GM19328 (cell line): ENCODE measurements at regions not wholly inside any gene's neighbourhood (a gene's known extent, or its start where the extent isn't known, plus 50 kb on each side); places are given as distances from the start of the nearest gene placed in this dataset.
"Not testable (repeated sequence)": the region's sequence is repeated elsewhere in the genome, so short reads cannot be mapped to it uniquely, and the experiment has no call there.

Experiments used
- ATAC-seq: cut with Tn5 transposase; IDR thresholded peaks from one replicate; pipeline ENCODE4 v1.9.1; 2021; ENCODE audit warnings: mild to moderate bottlenecking, moderate library complexity; ENCODE audit not compliant: unreplicated experiment

DNA sequence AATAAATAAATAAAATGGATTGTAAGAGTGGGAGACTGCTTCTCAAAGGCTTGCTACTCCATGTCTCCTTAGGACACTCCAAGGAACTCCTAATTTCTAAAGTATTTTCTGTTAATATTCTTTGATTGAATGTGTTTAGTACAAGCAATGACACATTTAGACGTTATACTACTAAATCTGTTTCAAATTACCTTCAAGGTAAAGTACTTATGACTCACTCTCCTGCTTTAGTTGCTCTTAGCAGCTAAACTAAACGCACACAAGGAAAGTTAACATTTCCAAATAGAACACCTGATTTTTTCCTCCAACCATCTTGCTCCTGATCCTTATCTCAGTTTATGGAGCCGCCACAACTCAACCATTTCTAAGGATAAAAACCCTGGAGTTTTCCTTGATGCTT, 969.8 kb upstream of the ADGRL4 start:
- ATAC-seq: no peak

DNA sequence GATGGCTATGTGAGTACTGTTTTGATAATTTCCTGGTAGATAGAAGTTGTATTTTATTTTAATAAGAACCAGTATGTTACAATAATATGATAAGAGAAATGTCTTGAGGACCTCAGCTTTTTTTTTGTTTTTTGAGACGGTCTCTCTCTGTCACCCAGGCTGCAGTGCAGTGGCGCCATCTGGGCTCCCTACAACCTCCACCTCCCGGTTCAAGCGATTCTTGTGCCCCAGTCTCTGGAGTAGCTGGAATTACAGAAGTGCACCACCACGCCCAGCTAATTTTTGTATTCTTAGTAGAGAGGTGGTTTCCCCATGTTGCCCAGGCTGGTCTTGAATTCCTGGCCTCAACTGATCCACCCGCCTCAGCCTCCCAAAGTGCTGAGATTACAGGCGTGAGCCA, 968.1 kb upstream of the ADGRL4 start:
- ATAC-seq: no peak

DNA sequence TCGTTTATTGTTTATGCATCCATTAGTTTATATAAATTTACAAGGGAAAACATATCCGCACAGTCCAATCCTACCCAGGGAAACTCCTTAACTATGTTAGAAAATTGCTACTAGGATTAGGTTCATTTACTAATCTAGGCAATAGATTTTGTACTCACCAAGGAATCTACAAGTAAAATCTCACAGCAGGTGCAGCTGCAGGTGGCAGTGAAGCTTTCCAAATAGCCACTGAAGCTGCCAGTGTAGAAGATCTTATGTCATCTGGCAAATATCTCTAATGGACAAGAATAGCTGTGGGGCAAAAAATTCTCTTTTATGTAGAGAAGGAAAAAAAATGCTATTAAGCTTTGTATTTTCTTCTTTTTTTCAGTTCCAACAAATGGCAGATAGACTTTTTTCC, 963.4 kb upstream of the ADGRL4 start:
- no peak for ATAC-seq

DNA sequence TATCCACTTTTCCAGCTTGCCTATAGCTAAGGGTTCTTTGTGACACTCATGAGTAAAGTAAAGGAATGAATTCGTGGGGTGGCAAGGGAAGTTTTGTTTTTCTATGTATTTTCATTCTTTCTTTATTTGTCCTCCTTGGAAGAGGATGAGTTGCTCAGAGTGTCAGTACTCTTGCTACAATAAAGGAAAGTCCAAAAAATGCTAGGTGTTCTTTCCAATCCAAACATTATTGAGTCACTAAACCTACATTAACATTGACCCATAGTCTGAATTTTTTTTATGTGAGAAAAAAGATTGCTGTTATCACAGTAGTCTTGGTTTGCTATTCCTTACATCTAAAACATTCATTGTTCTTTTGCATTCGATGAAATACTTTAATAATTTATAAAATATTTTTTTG, 959.9 kb upstream of the ADGRL4 start:
- ATAC-seq: no peak

DNA sequence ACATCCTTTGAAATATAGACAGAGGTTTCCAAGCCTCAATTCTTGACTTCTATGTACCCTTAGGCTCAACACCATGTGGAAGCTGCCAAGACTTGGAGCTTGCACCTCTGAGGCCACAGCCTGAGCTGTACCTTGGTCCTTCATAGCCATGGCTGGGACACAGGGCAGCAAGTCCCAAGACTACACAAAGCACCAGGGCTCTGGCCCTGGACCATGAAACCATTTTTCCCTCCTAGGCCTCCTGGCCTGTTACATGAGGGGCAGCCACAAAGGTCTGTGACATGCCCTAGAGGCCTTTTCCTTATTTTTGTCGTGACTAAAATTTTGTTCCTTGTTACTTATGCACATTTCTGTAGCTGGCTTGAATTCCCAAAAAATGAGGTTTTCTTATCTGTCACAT, 953.1 kb upstream of the ADGRL4 start:
- no peak for ATAC-seq

DNA sequence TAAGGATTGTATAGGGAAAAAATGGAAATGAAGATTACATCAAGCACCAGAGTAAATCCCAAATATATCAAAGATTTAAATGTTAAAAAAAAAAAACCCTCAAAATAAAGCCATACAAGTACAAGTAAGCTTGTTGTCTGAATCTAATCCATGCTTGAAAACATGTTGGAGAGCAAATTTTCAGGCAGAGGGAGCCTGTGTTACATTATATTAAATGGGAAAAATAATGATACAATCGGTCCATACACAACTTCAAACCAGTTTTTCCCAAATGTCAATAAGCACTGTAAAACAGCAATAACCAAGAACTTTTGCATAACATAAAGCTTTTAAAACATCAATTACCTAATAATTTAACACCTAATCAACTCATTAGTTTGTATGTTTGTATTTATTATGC, 949.4 kb upstream of the ADGRL4 start:
- ATAC-seq: no peak

DNA sequence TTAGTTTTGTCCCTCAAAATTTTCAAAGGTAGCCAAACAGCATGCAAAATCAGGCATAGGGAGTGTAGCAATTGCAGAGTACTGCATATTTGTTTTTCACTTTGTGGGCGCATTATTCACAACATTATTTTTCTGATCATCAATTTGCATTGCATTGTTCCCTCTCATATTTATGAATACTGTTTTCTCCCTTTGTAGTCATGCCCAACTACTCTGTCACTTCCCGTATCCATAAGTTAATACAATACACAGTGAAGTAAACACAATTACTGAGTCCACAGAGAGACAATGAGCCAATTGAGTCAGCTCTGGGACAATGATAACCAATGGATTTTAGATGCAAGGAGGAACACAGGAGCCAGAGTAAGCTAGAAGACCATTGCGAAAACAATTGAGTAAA, 944.0 kb upstream of the ADGRL4 start:
- ATAC-seq: no peak

DNA sequence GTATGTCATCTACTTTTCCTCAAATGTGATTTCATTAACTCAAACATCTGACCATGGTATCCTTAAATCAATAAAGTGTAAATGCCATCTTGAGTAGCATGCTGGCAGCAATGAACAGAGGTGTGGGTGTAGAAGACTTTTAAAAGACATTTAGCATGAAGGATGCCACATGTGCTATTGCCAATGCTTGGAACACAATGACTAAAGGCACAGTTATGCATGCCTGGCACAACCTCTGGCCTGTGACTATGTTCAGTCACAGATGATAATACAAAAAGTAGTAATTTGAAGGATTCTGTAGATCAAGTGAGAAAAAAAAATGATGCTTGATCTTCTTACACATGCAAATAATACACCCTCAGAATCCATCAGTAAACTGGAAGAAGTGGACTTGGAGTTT, 938.9 kb upstream of the ADGRL4 start:
- no peak for ATAC-seq

DNA sequence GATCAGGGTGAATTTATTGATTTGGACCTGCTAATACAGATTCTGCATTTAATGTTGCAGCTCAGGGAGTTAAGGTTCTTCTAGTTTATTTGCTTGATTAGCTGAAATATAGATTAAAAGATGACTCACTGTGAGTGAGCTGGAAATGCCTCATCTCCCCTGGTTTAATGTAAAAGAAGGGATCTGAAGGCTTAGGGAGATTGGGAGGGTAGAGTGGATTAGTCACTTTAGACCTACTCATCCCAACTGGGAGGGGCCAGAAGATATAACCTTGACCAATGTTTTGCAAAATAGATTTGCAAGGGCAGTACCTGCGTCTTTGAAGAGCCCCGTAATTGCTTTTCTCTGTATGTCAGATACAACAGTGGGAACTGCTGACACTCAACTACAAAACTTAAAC, 922.8 kb upstream of the ADGRL4 start:
- no peak for ATAC-seq

DNA sequence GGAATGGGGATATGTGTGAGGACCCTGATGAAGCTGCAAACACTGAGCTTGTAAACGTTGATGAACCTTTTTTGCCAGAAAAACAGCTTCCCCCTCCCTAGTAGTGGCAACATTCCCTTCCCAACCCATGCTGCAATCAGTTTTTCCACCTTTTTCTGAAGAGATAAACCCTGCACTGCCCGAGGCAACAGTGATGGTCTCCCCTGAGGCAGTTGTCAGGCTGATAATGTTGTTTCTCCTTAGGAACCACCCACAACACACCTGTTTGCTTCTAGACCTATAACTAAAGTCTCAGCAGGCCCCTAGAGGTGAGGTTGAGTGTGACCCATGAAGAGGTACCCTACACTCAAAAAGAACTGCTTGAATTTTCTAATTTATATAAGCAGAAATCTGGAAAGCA, 922.4 kb upstream of the ADGRL4 start:
- no peak for ATAC-seq

DNA sequence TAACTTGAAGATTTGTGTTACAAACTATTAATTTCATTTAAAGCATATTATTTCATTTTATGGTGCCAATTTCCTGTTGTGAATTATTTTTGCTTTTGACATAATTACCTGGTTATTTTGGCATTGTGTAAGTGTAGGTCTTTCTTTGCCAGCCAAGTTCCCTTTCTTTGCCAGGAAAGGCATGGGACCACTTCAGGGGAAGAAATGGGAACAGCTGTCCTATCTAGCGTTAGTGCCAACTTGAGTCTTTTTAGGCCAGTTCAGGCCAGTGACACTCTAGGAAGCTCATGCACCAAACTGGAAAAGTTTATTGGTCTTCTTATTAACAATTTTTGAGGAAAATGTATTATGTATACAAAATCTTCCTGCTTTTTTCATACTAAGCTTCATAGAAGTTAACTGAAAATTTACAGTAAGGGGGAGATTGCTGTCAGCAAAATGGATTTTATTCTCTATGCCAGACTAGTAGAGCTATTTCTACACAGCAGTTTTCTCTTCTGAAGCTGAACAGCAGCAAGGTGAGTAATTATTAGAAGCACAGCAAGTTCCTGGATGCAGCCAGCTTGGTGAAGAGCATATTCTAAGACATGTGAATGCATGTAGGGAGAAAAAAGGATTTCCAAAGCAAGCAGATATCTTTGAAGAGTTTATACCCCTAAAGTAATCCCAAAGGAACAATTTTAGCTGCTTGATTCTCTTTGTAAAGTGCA, 914.6 kb upstream of the ADGRL4 start:
- no peak for ATAC-seq

DNA sequence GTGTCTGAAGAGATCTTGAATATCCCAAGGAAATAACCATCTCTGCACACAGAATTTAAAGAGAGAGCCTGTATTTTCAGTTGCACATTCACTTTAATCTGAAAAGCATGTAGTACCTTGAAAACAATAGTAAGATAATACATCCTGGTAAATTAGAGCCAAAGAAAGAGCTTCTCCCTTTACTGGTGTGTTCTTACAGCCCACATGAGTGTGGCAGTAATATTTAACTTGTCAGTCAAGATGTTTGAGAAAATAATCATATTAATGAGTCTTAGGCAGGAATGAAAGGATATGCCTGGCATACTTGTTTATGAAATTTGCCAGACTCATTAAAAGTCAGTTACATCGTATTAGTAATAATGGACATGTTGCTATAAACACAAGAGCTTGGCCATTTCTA, 908.4 kb upstream of the ADGRL4 start:
- no peak for ATAC-seq

DNA sequence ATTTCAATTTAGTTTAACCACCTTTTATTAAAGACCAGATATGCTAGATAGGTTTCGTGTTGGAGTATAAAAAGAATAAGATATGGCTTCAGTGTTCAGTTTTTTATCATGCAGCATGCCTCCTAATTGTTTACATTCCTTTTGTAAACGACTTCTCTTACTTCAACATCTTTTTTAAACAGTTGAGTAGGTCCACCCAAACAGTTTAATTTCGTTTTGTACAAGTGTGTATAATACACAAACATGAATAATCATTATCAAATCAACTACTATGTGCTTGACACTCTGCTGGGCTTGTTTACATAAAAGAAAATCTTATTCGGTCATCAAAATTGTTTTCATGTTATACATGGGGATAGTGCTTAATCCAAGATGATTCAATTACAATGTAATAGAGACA, 906.3 kb upstream of the ADGRL4 start:
- no peak for ATAC-seq

DNA sequence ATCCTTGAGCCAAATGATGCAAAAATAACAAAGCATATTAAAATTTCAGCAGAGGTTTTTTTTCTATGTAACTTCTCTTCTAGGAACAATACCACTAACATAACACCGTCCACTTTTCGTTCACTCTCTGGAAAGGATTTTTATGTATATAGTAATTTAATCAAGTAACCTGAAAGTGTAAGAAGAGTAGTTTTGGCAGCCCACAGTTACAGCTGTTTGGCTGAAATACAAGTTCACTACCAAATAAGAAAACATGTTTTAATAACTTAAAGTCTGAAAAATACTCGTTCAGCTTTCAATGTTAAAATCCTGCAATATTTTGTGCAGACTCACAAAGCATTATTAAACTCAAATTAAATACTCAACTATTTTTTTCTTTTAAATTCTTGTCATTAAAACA, 896.8 kb upstream of the ADGRL4 start:
- ATAC-seq: no peak

DNA sequence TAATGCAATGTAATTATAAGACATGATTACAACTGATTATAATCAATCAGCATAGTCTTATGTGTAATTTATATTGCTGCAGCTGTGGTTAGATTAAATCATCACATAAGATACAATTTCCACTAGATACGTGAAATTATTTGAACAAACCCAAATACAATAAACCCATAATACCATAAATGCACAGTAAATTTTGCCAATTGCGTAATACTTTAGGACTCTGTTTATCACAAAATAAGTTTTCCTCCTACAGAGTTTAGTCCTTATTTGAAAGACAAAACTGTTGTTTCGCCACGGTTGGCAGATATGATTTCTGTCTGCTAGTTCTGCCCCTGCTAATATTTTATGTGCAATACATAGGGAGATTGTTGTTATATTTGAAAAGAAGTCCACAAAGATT, 895.9 kb upstream of the ADGRL4 start:
- ATAC-seq: no peak

DNA sequence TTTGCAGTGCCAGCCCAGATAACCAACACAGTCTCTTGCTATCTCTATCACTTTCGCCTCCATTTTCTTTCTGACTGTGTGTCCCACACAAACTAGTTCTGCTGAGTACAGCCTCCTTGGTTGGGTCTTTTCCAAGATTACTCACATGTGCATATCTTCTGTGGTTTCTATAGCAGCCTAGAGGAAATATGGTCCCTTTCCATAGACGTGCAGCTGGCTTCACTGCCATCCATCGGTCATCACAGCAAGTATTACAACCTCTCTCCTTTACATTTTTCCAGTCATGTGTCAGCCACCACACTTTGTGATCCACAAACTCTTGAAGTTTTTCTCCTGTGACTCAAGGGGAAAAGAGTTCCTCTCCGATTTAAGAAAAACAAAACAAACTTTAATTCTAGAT, 893.4 kb upstream of the ADGRL4 start:
- ATAC-seq: no peak

DNA sequence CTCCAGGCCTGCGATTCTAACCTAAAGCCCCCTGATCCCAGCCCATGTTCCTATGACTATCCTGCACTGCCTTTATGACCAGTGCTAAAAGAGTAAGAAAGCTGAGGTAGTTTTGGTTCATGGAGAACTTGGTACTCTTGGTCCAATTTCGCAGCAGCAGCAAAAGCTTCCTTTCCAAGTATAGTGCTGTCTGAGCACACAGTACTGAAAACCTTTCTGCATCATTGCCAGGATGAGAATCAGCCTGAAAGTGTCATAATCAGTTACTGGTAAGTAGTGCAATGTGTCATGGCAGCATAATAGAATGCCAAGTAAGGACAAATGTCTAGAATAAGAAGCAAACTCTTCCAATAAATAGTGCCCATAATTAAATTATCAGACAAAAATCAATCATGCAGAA, 889.6 kb upstream of the ADGRL4 start:
- ATAC-seq: no peak

DNA sequence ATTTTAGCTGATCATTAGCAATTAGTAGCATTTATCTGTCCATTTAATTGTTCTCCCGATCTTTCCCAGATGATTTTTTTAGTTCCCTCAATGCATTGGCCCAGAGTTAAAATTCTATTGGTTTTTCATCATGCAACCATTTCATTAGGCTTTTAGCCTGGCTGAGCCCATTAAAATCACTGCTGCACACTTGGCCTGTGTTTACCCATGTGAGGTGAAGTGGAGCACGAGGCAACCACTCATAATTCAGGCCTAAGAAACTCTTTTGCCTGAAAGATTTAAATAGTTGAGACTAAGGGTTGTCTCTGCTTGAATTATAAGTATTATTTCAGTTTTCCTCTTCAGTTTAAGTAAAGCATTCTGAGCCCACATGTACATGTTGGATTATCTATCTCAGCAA, 889.0 kb upstream of the ADGRL4 start:
- ATAC-seq: no peak

DNA sequence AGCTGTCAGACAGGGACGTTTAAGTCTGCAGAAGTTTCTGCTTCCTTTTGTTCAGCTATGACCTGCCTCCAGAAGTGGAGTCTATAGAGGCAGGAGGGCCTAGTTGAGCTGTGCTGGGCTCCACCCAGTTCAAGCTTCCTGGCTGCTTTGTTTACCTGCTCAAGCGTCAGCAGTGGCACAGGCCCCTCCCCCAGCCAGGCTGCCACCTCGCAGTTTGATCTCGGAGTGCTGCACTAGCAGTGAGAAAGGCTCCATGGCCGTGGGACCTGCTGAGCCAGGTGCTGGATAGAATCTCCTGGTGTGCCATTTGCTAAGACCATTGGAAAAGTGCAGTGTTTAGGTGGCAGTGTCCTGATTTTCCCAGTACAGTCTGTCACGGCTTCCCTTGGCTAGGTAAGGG, 887.6 kb upstream of the ADGRL4 start:
- ATAC-seq: not testable (repeated sequence)

DNA sequence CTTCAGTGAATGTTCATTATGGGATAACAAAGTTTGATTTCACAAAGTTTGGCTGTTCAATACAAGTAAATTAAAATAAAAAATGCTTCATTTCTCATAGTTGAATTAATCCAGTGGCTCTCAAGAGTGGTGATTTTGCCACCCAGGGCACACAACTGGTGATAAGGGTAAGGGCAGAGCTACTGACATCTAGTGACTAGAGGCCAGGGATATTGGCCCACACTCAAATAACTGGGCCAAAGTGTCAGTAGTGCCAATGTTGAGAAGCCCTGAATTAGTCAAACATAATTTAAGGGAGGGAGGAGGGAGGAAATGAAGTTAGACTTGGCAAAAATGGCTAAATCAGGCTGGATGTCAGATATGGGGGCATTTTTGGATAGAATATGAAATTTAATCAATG, 880.5 kb upstream of the ADGRL4 start:
- no peak for ATAC-seq

DNA sequence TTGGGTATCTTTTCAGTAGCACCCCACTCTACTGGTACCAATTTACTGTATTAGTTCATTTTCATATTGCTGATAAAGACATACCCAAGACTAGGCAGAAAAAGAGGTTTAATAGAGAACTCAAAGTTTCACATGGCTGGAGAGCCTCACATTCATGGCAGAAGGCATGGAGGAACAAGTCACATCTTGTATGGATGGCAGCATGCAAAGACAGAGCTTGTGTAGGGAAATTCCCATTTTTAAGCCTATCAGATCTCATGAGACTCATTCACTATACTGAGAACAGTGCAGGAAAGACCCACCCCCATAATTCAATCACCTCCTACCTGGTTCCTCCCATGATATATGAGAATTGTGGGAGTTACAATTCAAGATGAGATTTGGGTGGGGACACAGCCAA, 878.6 kb upstream of the ADGRL4 start:
- ATAC-seq: no peak

DNA sequence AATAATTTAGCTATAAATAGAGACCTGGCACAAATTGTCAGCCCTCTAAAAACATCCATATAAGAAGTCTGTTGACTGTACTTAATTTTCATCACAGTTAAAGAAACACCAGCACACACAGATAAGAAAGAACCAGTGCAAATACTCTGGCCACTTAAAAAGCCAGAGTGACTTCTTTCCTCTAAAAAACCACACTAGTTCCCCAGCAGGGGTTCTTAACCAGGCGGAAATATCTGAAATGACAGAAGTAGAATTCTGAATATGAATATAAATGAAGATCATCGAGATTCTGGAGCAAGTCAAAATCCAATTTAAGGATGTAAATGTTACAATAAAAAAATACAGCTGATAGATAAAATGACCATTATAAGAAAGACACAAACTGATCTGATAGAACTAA, 870.6 kb upstream of the ADGRL4 start:
- ATAC-seq: no peak

DNA sequence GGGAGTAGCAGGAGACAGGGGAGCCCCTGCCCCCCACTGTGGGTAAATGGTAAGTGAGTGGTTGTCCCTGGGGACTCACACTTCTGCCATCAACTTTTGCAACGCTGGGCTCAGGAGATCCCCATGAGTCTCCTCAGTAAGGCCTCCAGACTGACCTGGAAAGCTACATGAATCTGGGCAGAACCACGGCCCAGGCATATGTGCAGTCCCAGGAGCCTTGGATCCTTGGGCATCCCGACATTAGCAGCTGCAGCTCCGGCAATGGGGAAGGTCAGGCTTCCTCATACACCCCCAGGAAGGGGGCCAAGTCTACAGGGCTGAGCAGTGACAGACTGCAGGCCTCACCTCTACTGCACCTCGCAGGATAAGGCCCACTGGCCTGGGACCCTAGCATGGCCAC, 868.7 kb upstream of the ADGRL4 start:
- no peak for ATAC-seq

DNA sequence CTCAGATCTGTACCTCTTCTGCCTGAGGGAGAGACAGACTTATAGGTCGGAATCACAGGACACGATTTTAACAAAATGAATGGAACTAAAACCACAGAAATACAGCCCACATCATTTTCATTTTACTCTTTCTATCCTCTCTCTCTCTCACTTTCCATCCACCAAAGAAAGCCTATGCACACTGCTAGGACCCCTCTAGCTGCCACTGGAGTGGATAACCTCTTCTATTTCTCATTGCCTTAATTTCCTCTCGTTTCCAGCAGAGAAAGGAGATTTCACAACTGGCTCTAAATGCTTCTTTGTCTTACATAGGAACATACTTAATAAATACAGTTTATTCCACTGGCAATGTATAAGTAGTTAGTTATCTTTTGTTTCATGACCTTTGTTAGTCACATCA, 867.8 kb upstream of the ADGRL4 start:
- ATAC-seq: no peak
